DND-41 (cell line): ENCODE measurements at regions not wholly inside any gene's neighbourhood (a gene's known extent, or its start where the extent isn't known, plus 50 kb on each side); places are given as distances from the start of the nearest gene placed in this dataset.

Source experiments
- CTCF ChIP-seq: IDR thresholded peaks from 2 replicates; pipeline ENCODE4 v1.5.1; 2012; ENCODE audit warnings: borderline replicate concordance, low read length, moderate library complexity, mild to moderate bottlenecking; ENCODE audit not compliant: poor library complexity, severe bottlenecking; ENCODE audit errors: extremely low read depth
- EZH2 ChIP-seq: IDR thresholded peaks from 3 replicates; pipeline ENCODE4 v1.6.1; 2012; ENCODE audit warnings: borderline replicate concordance, low read depth, mild to moderate bottlenecking, moderate library complexity, low read length, inconsistent platforms; ENCODE audit not compliant: severe bottlenecking

GRCh38 chr22:49087716-49088601, 739.7 kb downstream of the BRD1 start:
- TF ChIP-seq EZH2 (no peak), CTCF (no peak)
